Activated naive CD4-positive, alpha-beta T cell treated with anti-CD3 and anti-CD28 coated beads for 36 hours (primary cell): ENCODE measurements at regions not wholly inside any gene's neighbourhood (a gene's known extent, or its start where the extent isn't known, plus 50 kb on each side); places are given as distances from the start of the nearest gene placed in this dataset.

Experiments
- CTCF ChIA-PET: fragments of 350-600 bp; sonication (Branson Sonifier 250); formaldehyde crosslinking; loops from one replicate; lab custom pipeline; 2021; ENCODE audit warnings: antibody characterized with exemption; lab: Charles Lee
- DNase-seq: peaks from one replicate; pipeline ENCODE4 v3.0.0-alpha.2; 2020
- H3K27ac Mint-ChIP-seq: one replicate; pipeline ENCODE4 v1.8.0; 2021; ENCODE audit warnings: mild to moderate bottlenecking, mixed read lengths
- H3K27me3 Mint-ChIP-seq: one replicate; pipeline ENCODE4 v1.8.0; 2021; ENCODE audit warnings: low read depth, mixed read lengths
- H3K36me3 Mint-ChIP-seq: one replicate; pipeline ENCODE4 v1.8.0; 2021; ENCODE audit warnings: low read depth, mixed read lengths
- H3K4me1 Mint-ChIP-seq: one replicate; pipeline ENCODE4 v1.8.0; 2021; ENCODE audit warnings: low read depth, mixed read lengths
- H3K4me3 Mint-ChIP-seq: one replicate; pipeline ENCODE4 v1.8.0; 2021; ENCODE audit warnings: mild to moderate bottlenecking, moderate library complexity, mixed read lengths
- H3K9me3 Mint-ChIP-seq: one replicate; pipeline ENCODE4 v1.8.0; 2021; ENCODE audit warnings: mixed read lengths
- intact Hi-C: fragments of 100-400 bp; cut with micrococcal nuclease; formaldehyde crosslinking; loops from one replicate; pipeline ENCODE4 v1.15.1; 2023

- CTCF ChIA-PET: no interaction called here
- no peaks in the 10 kb centered on the region for H3K9me3 Mint-ChIP-seq
Measured at GRCh38 chr12:131478468-131478867, 232.4 kb upstream of the SFSWAP start.

GRCh38 chr12:131482199-131482598 is 228.7 kb upstream of the SFSWAP start:
- Mint-ChIP-seq H3K27ac (no peak overlapping the region), H3K36me3 (no peaks in the 10 kb centered on the region), H3K27me3 (peaks cover 3% of the 10 kb centered on the region), H3K4me1 (no peaks in the 10 kb centered on the region), H3K4me3 (no peak overlapping the region), H3K9me3 (no peaks in the 10 kb centered on the region)
- CTCF ChIA-PET: no interaction called here
- DNase-seq: no peak
- intact Hi-C loops: no loop called here

More at GRCh38 chr12:131478468-131478867, 232.4 kb upstream of the SFSWAP start:
- Mint-ChIP-seq H3K4me3 (no peak overlapping the region), H3K27ac (no peak overlapping the region), H3K27me3 (peaks cover 3% of the 10 kb centered on the region), H3K36me3 (no peaks in the 10 kb centered on the region), H3K4me1 (peaks cover 3% of the 10 kb centered on the region)
- intact Hi-C loops: no loop called here
- no peak for DNase-seq

GRCh38 chr12:131482686-131483085 is 228.2 kb upstream of the SFSWAP start:
- DNase-seq: no peak
- Mint-ChIP-seq H3K4me3 (no peak overlapping the region), H3K27me3 (peaks cover 3% of the 10 kb centered on the region), H3K27ac (no peak overlapping the region), H3K4me1 (peaks cover 3% of the 10 kb centered on the region), H3K9me3 (no peaks in the 10 kb centered on the region), H3K36me3 (no peaks in the 10 kb centered on the region)
- CTCF ChIA-PET: no interaction called here
- intact Hi-C loops: no loop called here

GRCh38 chr12:131486451-131487230 is 224.2 kb upstream of the SFSWAP start:
- no peaks in the 10 kb centered on the region for H3K36me3 Mint-ChIP-seq

GRCh38 chr12:131487388-131488124 is 223.3 kb upstream of the SFSWAP start:
- Mint-ChIP-seq H3K27me3 (no peaks in the 10 kb centered on the region), H3K4me1 (peaks cover 3% of the 10 kb centered on the region), H3K4me3 (no peak overlapping the region), H3K27ac (no peak overlapping the region), H3K36me3 (no peaks in the 10 kb centered on the region), H3K9me3 (no peaks in the 10 kb centered on the region)
- CTCF ChIA-PET: no interaction called here
- intact Hi-C loops: no loop called here
- DNase-seq: no peak

More at GRCh38 chr12:131486451-131487230, 224.2 kb upstream of the SFSWAP start:
- Mint-ChIP-seq H3K4me1 (peaks cover 3% of the 10 kb centered on the region), H3K9me3 (no peaks in the 10 kb centered on the region), H3K4me3 (no peak overlapping the region), H3K27me3 (no peaks in the 10 kb centered on the region), H3K27ac (no peak overlapping the region)
- CTCF ChIA-PET: no interaction called here
- DNase-seq: no peak
- intact Hi-C loops: no loop called here

- Mint-ChIP-seq H3K27me3 (no peaks in the 10 kb centered on the region), H3K36me3 (no peaks in the 10 kb centered on the region), H3K27ac (no peak overlapping the region), H3K4me3 (no peak overlapping the region), H3K4me1 (peaks cover 3% of the 10 kb centered on the region), H3K9me3 (no peaks in the 10 kb centered on the region)
- no peak for DNase-seq
- CTCF ChIA-PET: no interaction called here
- intact Hi-C loops: no loop called here
Measured at GRCh38 chr12:131489718-131490117, 221.2 kb upstream of the SFSWAP start.

- no peaks in the 10 kb centered on the region for H3K27me3 Mint-ChIP-seq
- H3K27ac Mint-ChIP-seq: no peak overlapping the region
- intact Hi-C loops: no loop called here
- peaks cover 3% of the 10 kb centered on the region for H3K4me1 Mint-ChIP-seq
- no peaks in the 10 kb centered on the region for H3K36me3 Mint-ChIP-seq
- H3K9me3 Mint-ChIP-seq: no peaks in the 10 kb centered on the region
- CTCF ChIA-PET: no interaction called here
- no peak overlapping the region for H3K4me3 Mint-ChIP-seq
- DNase-seq: no peak
Measured at GRCh38 chr12:131491155-131491554, 219.7 kb upstream of the SFSWAP start.

- H3K4me1 Mint-ChIP-seq: peaks cover 3% of the 10 kb centered on the region
- no peaks in the 10 kb centered on the region for H3K9me3 Mint-ChIP-seq
- intact Hi-C loops: no loop called here
- no peaks in the 10 kb centered on the region for H3K27me3 Mint-ChIP-seq
- no peaks in the 10 kb centered on the region for H3K36me3 Mint-ChIP-seq
- H3K27ac Mint-ChIP-seq: no peak overlapping the region
- DNase-seq: no peak
- no peak overlapping the region for H3K4me3 Mint-ChIP-seq
- CTCF ChIA-PET: no interaction called here
Measured at GRCh38 chr12:131491916-131492490, 218.9 kb upstream of the SFSWAP start.

- Mint-ChIP-seq H3K9me3 (no peaks in the 10 kb centered on the region), H3K4me3 (no peak overlapping the region), H3K4me1 (no peaks in the 10 kb centered on the region), H3K27ac (no peak overlapping the region), H3K36me3 (no peaks in the 10 kb centered on the region), H3K27me3 (no peaks in the 10 kb centered on the region)
- intact Hi-C loops: no loop called here
- no peak for DNase-seq
- CTCF ChIA-PET: no interaction called here
Measured at GRCh38 chr12:131493068-131493826, 217.6 kb upstream of the SFSWAP start.

- no peaks in the 10 kb centered on the region for H3K9me3 Mint-ChIP-seq
- no peak overlapping the region for H3K27ac Mint-ChIP-seq
- DNase-seq: no peak
- CTCF ChIA-PET: no interaction called here
- no peaks in the 10 kb centered on the region for H3K4me1 Mint-ChIP-seq
- intact Hi-C loops: no loop called here
- no peak overlapping the region for H3K4me3 Mint-ChIP-seq
- H3K36me3 Mint-ChIP-seq: no peaks in the 10 kb centered on the region
- H3K27me3 Mint-ChIP-seq: no peaks in the 10 kb centered on the region
Measured at GRCh38 chr12:131494216-131494615, 216.7 kb upstream of the SFSWAP start.

- DNase-seq: no peak
- Mint-ChIP-seq H3K4me3 (no peak overlapping the region), H3K4me1 (no peaks in the 10 kb centered on the region), H3K27me3 (no peaks in the 10 kb centered on the region), H3K36me3 (no peaks in the 10 kb centered on the region), H3K9me3 (no peaks in the 10 kb centered on the region), H3K27ac (no peak overlapping the region)
- CTCF ChIA-PET: no interaction called here
- intact Hi-C loops: no loop called here
Measured at GRCh38 chr12:131494741-131495524, 216.0 kb upstream of the SFSWAP start.

- no peaks in the 10 kb centered on the region for H3K27me3 Mint-ChIP-seq
- H3K4me3 Mint-ChIP-seq: no peak overlapping the region
- no peak for DNase-seq
- H3K9me3 Mint-ChIP-seq: no peaks in the 10 kb centered on the region
- intact Hi-C loops: no loop called here
- no peaks in the 10 kb centered on the region for H3K36me3 Mint-ChIP-seq
- CTCF ChIA-PET: no interaction called here
- no peaks in the 10 kb centered on the region for H3K4me1 Mint-ChIP-seq
- H3K27ac Mint-ChIP-seq: no peak overlapping the region
Measured at GRCh38 chr12:131497966-131498365, 212.9 kb upstream of the SFSWAP start.
